ENCODE measurements at regions not wholly inside any gene's neighbourhood (a gene's known extent, or its start where the extent isn't known, plus 50 kb on each side); places are given as distances from the start of the nearest gene placed in this dataset.

GRCh38 chrX:44778254-44778653 lies 65.6 kb upstream of the DUSP21 start:
- H2AFZ ChIP-seq (replicated peaks; ENCODE audit: low read length, poor library complexity) = no peak overlapping the region
- intact Hi-C loops (cut with micrococcal nuclease) = no loop called here
- H3K4me1 ChIP-seq (ENCODE audit: control insufficient read depth, insufficient read depth, low read length) = no peaks in the 10 kb centered on the region
- no peak overlapping the region for H2BK120ac ChIP-seq (ENCODE audit: low read depth, low read length)
- no peaks in the 10 kb centered on the region; the same call in 1 of the 2 replicates for H3K27me3 ChIP-seq (ENCODE audit: control insufficient read depth, insufficient read depth, low read length)
- no peaks in the 10 kb centered on the region for H4K20me1 ChIP-seq (ENCODE audit: insufficient read depth, low read length)
- H4K91ac ChIP-seq (ENCODE audit: insufficient read depth, low read depth, low read length) = no peak overlapping the region
- no peak for TF ChIP-seq ELK1 (IDR thresholded peaks at IDR 0.05; ENCODE audit: borderline replicate concordance, low read depth, low read length)
- no peak for TF ChIP-seq SMC3 (IDR thresholded peaks at IDR 0.05; ENCODE audit: low read depth, low read length)
- TF ChIP-seq POLR2A (IDR thresholded peaks at IDR 0.05; ENCODE audit: low read depth, low read length) = no peak
- TF ChIP-seq MAFK (IDR thresholded peaks at IDR 0.05; ENCODE audit: low read depth, low read length) = no peak
- no peak for TF ChIP-seq CEBPB (IDR thresholded peaks at IDR 0.05; ENCODE audit: low read depth, low read length)
- no peak for TF ChIP-seq MXI1 (IDR thresholded peaks at IDR 0.05; ENCODE audit: borderline replicate concordance, low read depth, low read length)
- TF ChIP-seq CTCF (conservative IDR thresholded peaks at IDR 0.05; ENCODE audit: low read depth, low read length) = no peak
- H3K4me3 ChIP-seq (ENCODE audit: insufficient read depth, low read depth, low read length) = no peak overlapping the region
- no peak overlapping the region for H2AK5ac ChIP-seq (ENCODE audit: low read depth, low read length)
- dilution Hi-C loops (cut with HindIII; ENCODE audit: low sequenced_read_pairs, unreplicated experiment) = no loop called here
- no peak overlapping the region for H3K56ac ChIP-seq (ENCODE audit: extremely low read depth, insufficient read depth, low read length)
- no peak overlapping the region for H4K5ac ChIP-seq (ENCODE audit: low read depth, low read length)
- ATAC-seq (ENCODE audit: low read depth) (no peak), DNase-seq (no peak)
- H3K9me3 ChIP-seq (ENCODE audit: control insufficient read depth, insufficient read depth, low read length) = no peaks in the 10 kb centered on the region
- H3K9ac ChIP-seq (ENCODE audit: low read depth, low read length) = no peak overlapping the region
- H3K36me3 ChIP-seq (ENCODE audit: control insufficient read depth, insufficient read depth, low read length) = no peaks in the 10 kb centered on the region
- in situ Hi-C loops (cut with MboI; ENCODE audit: low sequenced_read_pairs) = no loop called here
- BruUV-seq (replicated peaks) = no TSS peak
- ChIA-PET POLR2A (ENCODE audit: unreplicated experiment) (interaction anchor here (0.6 kb wide), 1 partner anchor 298 kb away, joined by 3 read pairs; no protein-coding TSS in a partner anchor), CTCF (no interaction called here)
- H4K8ac ChIP-seq (ENCODE audit: low read depth in 2 of 2, low read length in 2 of 2) = no peak overlapping the region
- H3K14ac ChIP-seq (replicated peaks; ENCODE audit: low read depth, low read length) = no peak overlapping the region
- H2AK9ac ChIP-seq (replicated peaks; ENCODE audit: low read depth, low read length, poor library complexity) = no peak overlapping the region
- no peak overlapping the region for H2BK20ac ChIP-seq (ENCODE audit: low read depth, low read length)
- no peaks in the 10 kb centered on the region for H3K9me1 ChIP-seq (ENCODE audit: insufficient read depth, low read length)
- H3K79me1 ChIP-seq (ENCODE audit: low read depth in 1 of 2, low read length in 2 of 2) = no peaks in the 10 kb centered on the region
- no peak overlapping the region for H3K4me2 ChIP-seq (ENCODE audit: low read depth, low read length)
- no peak overlapping the region for H3K27ac ChIP-seq (ENCODE audit: insufficient read depth, low read length)
- no peak overlapping the region for H2BK5ac ChIP-seq (ENCODE audit: low read depth, low read length, poor library complexity, severe bottlenecking)
- no peak overlapping the region for H3K18ac ChIP-seq (ENCODE audit: low read depth, low read length)
- 70% methylated on average over 3 of the region's 7 CpGs; no CpG with 5 or more reads in 1 of the 2 experiments for WGBS, 2 experiments (ENCODE audit: extremely low coverage in 2 of 2, insufficient read length in 1 of 2)
- no peak overlapping the region for H3K23ac ChIP-seq (ENCODE audit: low read depth, low read length)
- H2BK15ac ChIP-seq (ENCODE audit: low read depth, low read length) = no peak overlapping the region
- no peak overlapping the region for H3K4ac ChIP-seq (ENCODE audit: low read depth, low read length)

Measured in IMR-90 (cell line).